Endothelial cell of hepatic sinusoid (primary cell): ENCODE measurements at regions not wholly inside any gene's neighbourhood (a gene's known extent, or its start where the extent isn't known, plus 50 kb on each side); places are given as distances from the start of the nearest gene placed in this dataset.

Experiments used
- in situ Hi-C: cut with HindIII; loops from 2 replicates; pipeline ENCODE4 v1.10.0; 2017; ENCODE audit warnings: low sequenced_read_pairs

- in situ Hi-C loops: no loop called here
Observed at GRCh38 chr1:229040630-229041358, 230.1 kb upstream of the RAB4A start.

DNA sequence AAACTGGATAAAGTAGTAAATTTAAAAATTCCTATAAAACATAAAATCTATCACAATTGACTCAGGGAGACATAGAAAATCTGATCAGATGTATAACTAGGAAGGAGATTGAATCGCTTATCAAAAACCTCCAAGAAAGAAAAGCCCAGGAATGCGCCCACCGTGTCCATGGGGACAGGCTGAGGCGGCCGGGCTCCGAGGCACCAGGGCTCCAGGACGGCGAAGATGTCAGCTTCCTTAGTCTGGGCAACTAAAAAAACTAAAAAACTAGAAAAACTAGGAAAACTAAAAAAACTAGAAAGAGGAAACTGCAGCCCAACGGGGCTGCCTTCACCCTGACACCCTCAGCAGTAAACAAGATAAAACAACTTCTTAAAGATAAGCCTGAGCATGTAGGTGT is 229.0 kb upstream of the RAB4A start:
- in situ Hi-C loops: no loop called here

DNA sequence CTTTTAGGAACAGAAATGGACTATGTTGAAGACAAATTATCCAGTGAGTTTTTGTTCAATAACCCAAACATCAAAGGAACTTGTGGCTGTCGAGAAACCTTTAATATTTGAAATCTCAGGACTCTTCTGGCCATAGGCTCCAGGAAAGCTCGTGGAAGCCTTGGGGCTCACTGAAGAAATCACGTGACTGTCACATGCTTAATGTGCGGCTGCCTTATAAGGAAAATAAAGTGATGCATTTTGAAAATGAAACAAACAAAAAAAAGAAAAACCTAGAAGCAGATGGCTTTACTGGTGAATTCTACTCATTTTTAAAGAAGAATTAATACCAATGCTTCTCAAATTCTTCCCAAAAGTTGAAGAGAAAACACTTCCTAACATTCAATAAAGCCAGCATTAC is 228.4 kb upstream of the RAB4A start:
- in situ Hi-C loops: no loop called here

GRCh38 chr1:229043115-229043514 is 227.8 kb upstream of the RAB4A start:
- in situ Hi-C loops: no loop called here

DNA sequence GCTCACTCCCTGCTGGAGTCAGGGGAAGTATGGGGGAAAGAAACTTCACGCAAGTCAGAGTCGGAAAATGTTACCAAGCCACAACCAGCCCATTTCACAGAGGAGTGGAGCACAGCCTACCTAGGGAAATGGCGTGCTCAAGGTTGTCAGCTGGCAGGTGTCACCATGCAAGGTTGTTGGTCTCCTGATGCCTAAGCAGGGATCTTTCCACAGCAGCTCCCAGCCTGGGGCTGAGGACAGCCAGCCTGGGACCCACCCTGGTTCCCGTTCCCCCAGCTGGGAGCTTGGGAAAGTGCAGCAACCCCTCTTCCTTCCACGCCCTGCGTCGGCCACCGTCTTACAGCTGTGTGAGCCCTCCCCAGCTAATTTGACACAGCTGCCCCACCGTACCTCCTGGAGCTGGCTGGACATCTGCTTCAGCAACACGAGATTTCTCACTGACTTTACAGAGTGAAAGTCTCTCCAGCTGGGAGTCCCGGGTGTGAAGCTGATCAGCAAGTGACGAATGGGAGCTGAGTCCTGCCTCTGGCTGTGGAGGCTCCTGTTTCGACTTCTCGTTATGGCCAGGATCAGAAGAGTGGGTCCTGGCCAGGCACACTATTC is 224.6 kb upstream of the RAB4A start:
- in situ Hi-C loops: no loop called here

DNA sequence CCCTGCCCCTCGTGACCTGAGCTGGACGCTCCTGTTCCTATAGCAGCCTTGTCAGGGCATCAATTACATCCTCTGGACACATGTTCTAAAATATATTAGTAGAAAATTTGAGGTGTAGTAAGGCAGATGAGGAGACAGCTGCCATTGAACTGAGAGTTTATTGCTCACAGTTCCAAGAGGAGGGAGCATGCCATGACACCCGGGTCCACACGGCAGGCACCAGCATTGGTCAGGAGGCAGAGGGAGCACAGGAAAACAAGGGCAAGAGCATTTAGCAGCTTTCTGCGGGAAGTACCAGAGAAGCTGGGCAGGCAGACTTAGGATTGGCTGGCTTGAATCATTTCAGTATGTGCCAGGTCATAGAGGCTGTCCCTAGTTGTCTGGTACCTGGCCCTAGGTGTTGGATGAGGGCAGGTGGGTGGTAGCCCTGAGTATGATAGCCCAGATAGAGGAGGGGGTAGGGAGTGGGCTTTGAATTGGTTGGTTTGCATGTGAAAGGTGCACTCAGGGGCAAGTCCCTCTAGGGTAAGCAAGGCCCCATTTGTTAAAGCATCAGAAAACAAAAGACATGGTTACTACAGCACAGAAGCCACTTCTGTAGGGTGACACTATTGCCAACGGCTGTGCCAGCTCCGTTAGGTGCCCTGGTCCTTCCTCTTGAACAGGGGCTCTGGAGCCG is 223.6 kb upstream of the RAB4A start:
- in situ Hi-C loops: no loop called here

- in situ Hi-C loops: no loop called here
Observed at GRCh38 chr1:229047840-229048620, 222.9 kb upstream of the RAB4A start.

- in situ Hi-C loops: no loop called here
Observed at GRCh38 chr1:229048896-229049295, 222.0 kb upstream of the RAB4A start.

DNA sequence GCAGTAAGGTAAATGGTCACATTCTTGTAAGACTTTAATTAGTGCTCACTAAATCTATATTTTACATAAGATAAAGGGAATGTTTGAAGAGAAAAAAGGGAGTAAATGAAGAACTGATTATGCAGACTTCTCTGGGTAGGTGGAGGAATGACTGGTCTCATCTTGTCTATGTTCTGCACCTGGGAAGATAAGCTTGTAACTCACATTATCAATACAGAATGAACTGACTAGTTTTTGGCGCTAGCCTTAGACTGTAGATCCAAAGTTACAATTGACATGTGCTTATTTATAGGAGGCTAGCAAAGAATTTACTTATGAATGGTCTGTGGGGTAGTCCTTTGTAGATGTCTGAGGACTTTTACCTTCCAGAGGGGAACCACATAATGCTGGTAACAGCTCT is 214.9 kb upstream of the RAB4A start:
- in situ Hi-C loops: no loop called here

GRCh38 chr1:229058111-229058561 is 212.8 kb upstream of the RAB4A start:
- in situ Hi-C loops: no loop called here

DNA sequence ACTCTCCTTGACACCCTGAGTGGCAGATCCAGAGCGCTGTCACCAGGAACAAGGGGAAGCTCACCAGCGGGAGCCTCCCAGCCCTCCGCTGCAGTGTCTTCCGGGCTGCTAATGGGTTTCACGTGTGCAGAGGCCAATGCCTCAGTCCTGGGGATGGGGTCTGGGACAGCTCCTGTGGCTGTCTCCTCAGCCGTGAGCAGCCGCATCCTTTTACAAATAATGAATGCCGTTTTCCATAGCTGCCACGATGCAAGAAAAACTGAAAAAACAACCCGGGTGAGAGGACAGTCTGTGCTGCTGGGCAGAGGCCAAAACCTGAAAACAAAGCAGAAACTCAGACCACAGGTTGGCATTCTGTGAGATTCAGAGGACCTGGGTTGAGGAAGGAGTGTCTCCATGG is 212.2 kb upstream of the RAB4A start:
- in situ Hi-C loops: no loop called here

DNA sequence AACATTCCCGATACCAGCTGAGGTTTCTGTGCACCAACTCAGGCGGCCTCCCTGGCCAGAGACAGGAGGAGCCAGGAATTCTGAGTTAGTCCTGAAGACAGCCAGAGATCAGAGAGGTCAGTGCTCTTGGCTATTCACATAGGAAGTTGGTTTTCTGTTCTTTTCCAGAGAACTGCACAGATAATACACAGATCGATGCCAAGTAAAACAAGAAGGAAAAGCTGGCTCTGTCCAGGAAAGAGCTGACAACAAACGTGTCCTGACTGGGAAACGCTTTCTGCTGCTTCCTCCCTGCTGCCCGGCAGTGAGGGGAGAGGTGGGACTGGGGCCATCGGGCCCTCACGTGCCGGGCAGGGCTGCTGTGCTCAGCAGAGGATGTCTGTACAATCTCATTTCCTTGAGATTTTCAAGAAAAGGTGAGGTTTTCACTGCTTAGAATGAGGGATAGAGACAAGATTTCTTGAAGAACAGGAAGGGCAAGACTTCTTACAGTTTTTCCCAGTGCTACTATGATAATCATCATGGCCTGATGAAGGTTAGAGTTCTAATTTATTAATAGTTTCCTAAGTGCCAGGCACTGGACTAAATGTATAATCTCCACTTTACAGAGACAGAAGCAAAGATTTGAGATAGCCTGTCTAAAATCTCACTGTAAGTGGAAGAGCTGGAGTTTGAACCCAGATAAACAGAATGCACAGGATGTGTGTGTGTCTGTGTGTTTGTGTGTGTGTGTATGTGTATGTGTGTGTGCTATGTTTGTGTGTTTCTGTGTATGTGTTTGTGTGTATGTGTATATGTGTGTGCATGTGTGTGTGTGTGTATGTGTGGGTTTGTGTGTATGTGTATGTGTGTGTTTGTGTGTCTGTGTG is 211.0 kb upstream of the RAB4A start:
- in situ Hi-C loops: no loop called here

DNA sequence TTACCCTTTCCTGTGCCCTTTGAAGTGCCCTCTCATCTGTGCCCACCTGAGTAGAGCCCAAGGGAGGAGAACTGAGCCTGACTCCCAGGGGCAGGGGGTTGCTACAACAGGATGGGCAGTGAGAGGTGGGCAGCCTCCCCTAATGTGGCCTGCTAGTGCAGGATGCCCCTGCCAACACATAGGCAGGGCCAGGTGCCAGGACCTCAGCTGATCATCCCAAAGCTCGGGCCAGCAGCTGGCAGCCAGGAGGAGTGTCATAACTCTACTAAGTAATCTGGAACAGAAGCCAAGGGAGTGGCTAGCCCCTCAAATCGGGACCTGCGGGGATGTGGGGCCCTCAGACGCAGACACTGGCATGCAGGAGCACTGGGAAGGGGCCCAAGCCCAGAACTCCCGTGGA is 208.8 kb upstream of the RAB4A start:
- in situ Hi-C loops: no loop called here

GRCh38 chr1:229063154-229063773 is 207.6 kb upstream of the RAB4A start:
- in situ Hi-C loops: no loop called here

DNA sequence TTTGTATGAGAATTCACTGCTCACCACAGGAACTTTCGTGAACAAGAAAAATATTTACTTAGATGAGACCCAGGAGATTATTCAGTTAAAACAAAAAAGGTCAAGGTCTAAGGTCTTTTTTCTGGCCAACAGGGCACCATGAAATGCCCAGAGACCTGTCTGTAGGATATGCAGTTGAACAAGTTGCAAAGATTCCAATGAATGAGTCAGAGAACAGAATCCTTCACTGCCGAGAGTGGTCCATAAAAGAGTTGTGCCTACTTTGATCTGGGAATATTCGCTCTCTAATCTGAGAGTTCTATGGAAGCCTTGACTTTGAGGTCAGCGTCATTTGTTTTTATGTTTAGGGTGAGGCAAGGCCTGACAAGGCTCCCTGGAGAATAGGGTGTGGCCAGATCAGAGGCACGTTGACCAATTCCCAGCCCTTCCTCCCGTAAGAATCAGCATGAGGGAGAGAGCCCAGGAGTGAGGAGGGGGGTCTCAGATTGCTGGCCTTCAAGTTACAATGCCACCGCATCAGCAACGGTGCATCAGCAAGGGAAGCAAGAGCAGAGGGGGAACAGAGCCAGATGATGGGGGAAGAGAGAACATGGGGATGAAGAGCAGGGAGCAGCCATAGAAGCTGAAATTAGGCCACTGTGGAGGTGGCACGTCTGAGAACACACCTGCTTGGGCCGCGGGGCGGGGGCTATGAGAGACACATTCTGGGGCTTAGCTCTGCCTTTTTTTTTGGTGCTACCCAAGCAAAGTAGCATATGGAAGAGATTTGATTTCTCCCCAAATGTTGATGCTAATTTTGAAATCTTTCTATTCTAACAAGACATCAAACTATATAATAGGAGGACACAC is 206.4 kb upstream of the RAB4A start:
- in situ Hi-C loops: no loop called here

DNA sequence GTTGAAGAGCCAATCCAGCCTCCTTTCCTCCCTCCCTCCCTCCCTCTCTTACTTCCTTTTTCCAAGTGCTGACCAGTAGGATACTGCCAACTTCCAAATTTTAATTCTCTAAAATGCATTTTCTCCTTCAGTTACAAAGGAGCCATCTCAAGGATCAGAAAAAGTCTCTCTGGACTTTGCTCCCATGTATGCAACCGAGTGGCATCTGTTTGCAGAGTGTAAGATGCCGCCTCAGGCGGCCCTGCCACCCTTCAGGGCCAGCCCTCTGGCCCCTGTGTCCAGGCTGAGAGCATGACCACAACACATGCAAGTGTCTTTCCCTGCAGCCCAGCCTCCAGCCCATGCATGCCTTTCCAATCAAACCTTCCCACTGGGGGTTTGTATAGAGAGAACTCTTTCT is 205.3 kb upstream of the RAB4A start:
- in situ Hi-C loops: no loop called here

- in situ Hi-C loops: no loop called here
Observed at GRCh38 chr1:229066591-229066990, 204.3 kb upstream of the RAB4A start.

DNA sequence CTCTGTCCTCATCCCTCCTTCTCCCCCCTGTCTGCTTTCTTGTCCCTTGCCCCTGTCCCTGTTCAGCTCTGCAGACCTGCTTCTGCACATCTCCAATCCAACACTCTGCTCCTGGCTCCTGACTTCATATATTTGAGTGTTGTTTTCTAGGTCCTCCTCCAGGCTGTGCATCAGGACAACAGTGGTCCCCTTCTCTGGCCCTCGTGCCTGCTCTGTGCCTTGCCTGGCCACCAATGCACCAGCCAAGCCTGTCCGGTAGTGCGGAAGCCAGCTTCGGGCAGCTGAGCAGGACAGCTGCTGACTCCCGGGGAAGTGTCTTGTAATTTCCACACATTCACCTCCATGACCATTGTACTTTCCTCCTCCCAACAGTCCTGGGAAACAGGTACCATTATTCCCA is 203.4 kb upstream of the RAB4A start:
- in situ Hi-C loops: no loop called here
